IMR-90 (cell line): ENCODE measurements at regions not wholly inside any gene's neighbourhood (a gene's known extent, or its start where the extent isn't known, plus 50 kb on each side); places are given as distances from the start of the nearest gene placed in this dataset.

Experiments used
- ATAC-seq: fragments of 200-7000 bp; cut with Tn5 transposase; 2 replicates; pipeline ENCODE4 v1.9.1; 2020; ENCODE audit warnings: low read depth, mild to moderate bottlenecking, moderate library complexity
- BruUV-seq: library from RNA; stranded (reverse); fragments of 400-500 nt; replicated peaks from 2 replicates; lab custom pipeline; 2021; lab: Mats Ljungman, UMichigan
- CTCF ChIA-PET: fragments of 300-600 bp; formaldehyde crosslinking; extraction: SDS; loops from one replicate; lab custom pipeline; 2021; ENCODE audit warnings: antibody characterized with exemption; lab: Yijun Ruan, JAX
- POLR2A ChIA-PET: fragments of 300-600 bp; sonication (Branson Sonifier 250); formaldehyde crosslinking; loops from one replicate; lab custom pipeline; 2022; ENCODE audit warnings: antibody characterized with exemption; ENCODE audit not compliant: unreplicated experiment; lab: Charles Lee
- DNase-seq: peaks from one replicate; pipeline ENCODE4 v3.0.0; 2013
- H2AFZ ChIP-seq: replicated peaks from 2 replicates; pipeline ENCODE3; 2013; ENCODE audit warnings: low read length, mild to moderate bottlenecking; ENCODE audit not compliant: poor library complexity
- H2AK5ac ChIP-seq: 2 replicates; pipeline ENCODE4 v1.6.1; 2013; ENCODE audit warnings: low read depth, low read length, inconsistent platforms
- H2AK9ac ChIP-seq: replicated peaks from 2 replicates; pipeline ENCODE3; 2013; ENCODE audit warnings: mild to moderate bottlenecking, low read depth, low read length, moderate library complexity; ENCODE audit not compliant: poor library complexity
- H2BK120ac ChIP-seq: 2 replicates; pipeline ENCODE4 v1.6.1; 2013; ENCODE audit warnings: low read depth, low read length, inconsistent platforms
- H2BK15ac ChIP-seq: 3 replicates; pipeline ENCODE4 v1.6.1; 2013; ENCODE audit warnings: low read depth, low read length, inconsistent platforms
- H2BK20ac ChIP-seq: 2 replicates; pipeline ENCODE4 v1.6.1; 2013; ENCODE audit warnings: low read depth, mild to moderate bottlenecking, inconsistent platforms, low read length, moderate library complexity
- H2BK5ac ChIP-seq: 2 replicates; pipeline ENCODE4 v1.6.1; 2013; ENCODE audit warnings: mild to moderate bottlenecking, low read depth, low read length, inconsistent platforms; ENCODE audit not compliant: poor library complexity, severe bottlenecking
- H3K14ac ChIP-seq: replicated peaks from 2 replicates; pipeline ENCODE4 v1.6.1; 2013; ENCODE audit warnings: low read depth, low read length, inconsistent platforms
- H3K18ac ChIP-seq: 2 replicates; pipeline ENCODE4 v1.6.1; 2013; ENCODE audit warnings: low read depth, low read length, control low read depth
- H3K23ac ChIP-seq: 2 replicates; pipeline ENCODE4 v1.6.1; 2013; ENCODE audit warnings: low read depth, low read length, inconsistent platforms
- H3K27ac ChIP-seq: 2 replicates; pipeline ENCODE4 v1.5.1; 2013; ENCODE audit warnings: mild to moderate bottlenecking, control low read depth, low read length; ENCODE audit not compliant: insufficient read depth
- H3K27me3 ChIP-seq: 2 replicates; pipeline ENCODE4 v1.6.1; 2013; ENCODE audit warnings: low read length; ENCODE audit not compliant: control insufficient read depth, insufficient read depth
- H3K36me3 ChIP-seq: 2 replicates; pipeline ENCODE4 v1.6.1; 2013; ENCODE audit warnings: low read length, mixed read lengths; ENCODE audit not compliant: control insufficient read depth, insufficient read depth
- H3K4ac ChIP-seq: 2 replicates; pipeline ENCODE4 v1.6.1; 2013; ENCODE audit warnings: low read depth, low read length, inconsistent platforms
- H3K4me1 ChIP-seq: 2 replicates; pipeline ENCODE4 v1.6.1; 2013; ENCODE audit warnings: low read length, mixed read lengths; ENCODE audit not compliant: control insufficient read depth, insufficient read depth
- H3K4me2 ChIP-seq: 2 replicates; pipeline ENCODE4 v1.6.1; 2013; ENCODE audit warnings: low read depth, mild to moderate bottlenecking, control low read depth, low read length, moderate library complexity
- H3K4me3 ChIP-seq: 2 replicates; pipeline ENCODE4 v1.5.1; 2013; ENCODE audit warnings: low read depth, mild to moderate bottlenecking, control low read depth, low read length, moderate library complexity; ENCODE audit not compliant: insufficient read depth
- H3K56ac ChIP-seq: 2 replicates; pipeline ENCODE4 v1.6.1; 2013; ENCODE audit warnings: low read length, inconsistent platforms; ENCODE audit not compliant: insufficient read depth; ENCODE audit errors: extremely low read depth
- H3K79me1 ChIP-seq, 2 experiments: 2 replicates each; pipeline ENCODE4 v1.6.1; 2013; ENCODE audit warnings: low read length in 2 of 2, inconsistent platforms in 1 of 2, low read depth in 1 of 2
- H3K9ac ChIP-seq: 2 replicates; pipeline ENCODE4 v1.6.1; 2013; ENCODE audit warnings: low read depth, low read length, control low read depth
- H3K9me1 ChIP-seq: 2 replicates; pipeline ENCODE4 v1.6.1; 2013; ENCODE audit warnings: low read length, inconsistent platforms; ENCODE audit not compliant: insufficient read depth
- H3K9me3 ChIP-seq: 2 replicates; pipeline ENCODE4 v1.6.1; 2013; ENCODE audit warnings: low read length; ENCODE audit not compliant: control insufficient read depth, insufficient read depth
- H4K20me1 ChIP-seq: 2 replicates; pipeline ENCODE4 v1.6.1; 2013; ENCODE audit warnings: low read length, inconsistent platforms; ENCODE audit not compliant: insufficient read depth
- H4K5ac ChIP-seq: 2 replicates; pipeline ENCODE4 v1.6.1; 2013; ENCODE audit warnings: mild to moderate bottlenecking, low read depth, low read length, control low read depth
- H4K8ac ChIP-seq, 2 experiments: 2 replicates each; pipeline ENCODE4 v1.6.1; 2013; ENCODE audit warnings: low read depth in 2 of 2, low read length in 2 of 2, control low read depth in 1 of 2, inconsistent platforms in 1 of 2
- H4K91ac ChIP-seq: 2 replicates; pipeline ENCODE4 v1.6.1; 2013; ENCODE audit warnings: low read depth, low read length, inconsistent platforms; ENCODE audit not compliant: insufficient read depth
- FOS ChIP-seq: fragments of 150-350 bp; IDR thresholded peaks from 2 replicates; pipeline ENCODE4 v1.6.1; 2016; ENCODE audit warnings: low read depth, low read length
- MAFK ChIP-seq: IDR thresholded peaks from 2 replicates; pipeline ENCODE4 v1.6.1; 2012; ENCODE audit warnings: low read depth, low read length, improper control_type of control experiment
- MAZ ChIP-seq: IDR thresholded peaks from 2 replicates; pipeline ENCODE4 v1.6.1; 2012; ENCODE audit warnings: low read depth, mild to moderate bottlenecking, low read length, improper control_type of control experiment, moderate library complexity, borderline replicate concordance
- MXI1 ChIP-seq: IDR thresholded peaks from 2 replicates; pipeline ENCODE4 v1.6.1; 2012; ENCODE audit warnings: low read depth, mild to moderate bottlenecking, low read length, moderate library complexity, borderline replicate concordance
- NFE2L2 ChIP-seq: fragments of 150-350 bp; IDR thresholded peaks from 2 replicates; pipeline ENCODE4 v1.6.1; 2016; ENCODE audit warnings: low read depth, mild to moderate bottlenecking, low read length
- POLR2A ChIP-seq: IDR thresholded peaks from 2 replicates; pipeline ENCODE4 v1.6.1; 2012; ENCODE audit warnings: mild to moderate bottlenecking, low read depth, low read length
- RAD21 ChIP-seq: IDR thresholded peaks from 2 replicates; pipeline ENCODE4 v1.6.1; 2012; ENCODE audit warnings: low read length, improper control_type of control experiment
- RCOR1 ChIP-seq: IDR thresholded peaks from 2 replicates; pipeline ENCODE4 v1.6.1; 2012; ENCODE audit warnings: mild to moderate bottlenecking, low read length, improper control_type of control experiment; ENCODE audit not compliant: insufficient replicate concordance
- SMC3 ChIP-seq: fragments of 150-350 bp; IDR thresholded peaks from 2 replicates; pipeline ENCODE4 v1.6.1; 2016; ENCODE audit warnings: low read depth, mild to moderate bottlenecking, antibody characterized with exemption, low read length, moderate library complexity
- WGBS, 2 experiments: methylation state at CpG; one replicate each; pipeline versions ENCODE4 v1.1.5 to v1.1.7; 2013; ENCODE audit warnings: missing lambda C conversion rate in 2 of 2; ENCODE audit not compliant: insufficient read length in 1 of 2; ENCODE audit errors: extremely low coverage in 2 of 2; 5-methylcytosine and 5-hydroxymethylcytosine counted together
- dilution Hi-C: fragments of 300-500 bp; cut with HindIII; formaldehyde crosslinking; loops from one replicate; pipeline ENCODE4 v1.14.3; 2018; ENCODE audit warnings: low sequenced_read_pairs; ENCODE audit not compliant: unreplicated experiment
- in situ Hi-C: fragments of 300-500 bp; cut with MboI; formaldehyde crosslinking; loops from 3 replicates; pipeline ENCODE4 v1.14.3; 2019; ENCODE audit warnings: low sequenced_read_pairs, inconsistent platforms, mixed read lengths
- intact Hi-C: fragments of 100-400 bp; cut with micrococcal nuclease; formaldehyde crosslinking; loops from 2 replicates; pipeline ENCODE4 v1.10.0; 2022
- TF ChIP-seq, protein P1 (sequence below): fragments of 150-350 bp; IDR thresholded peaks from 2 replicates; pipeline ENCODE4 v1.6.1; 2017; ENCODE audit warnings: mild to moderate bottlenecking, antibody characterized with exemption, low read length, low read depth
- TF ChIP-seq, protein P2 (sequence below): fragments of 150-350 bp; IDR thresholded peaks from 2 replicates; pipeline ENCODE4 v1.6.1; 2016; ENCODE audit warnings: low read depth, mild to moderate bottlenecking, low read length, moderate library complexity, borderline replicate concordance
- TF ChIP-seq, protein P3 (sequence below): conservative IDR thresholded peaks from 2 replicates; pipeline ENCODE4 v1.5.1; 2012; ENCODE audit warnings: mild to moderate bottlenecking, low read depth, low read length, improper control_type of control experiment

DNA sequence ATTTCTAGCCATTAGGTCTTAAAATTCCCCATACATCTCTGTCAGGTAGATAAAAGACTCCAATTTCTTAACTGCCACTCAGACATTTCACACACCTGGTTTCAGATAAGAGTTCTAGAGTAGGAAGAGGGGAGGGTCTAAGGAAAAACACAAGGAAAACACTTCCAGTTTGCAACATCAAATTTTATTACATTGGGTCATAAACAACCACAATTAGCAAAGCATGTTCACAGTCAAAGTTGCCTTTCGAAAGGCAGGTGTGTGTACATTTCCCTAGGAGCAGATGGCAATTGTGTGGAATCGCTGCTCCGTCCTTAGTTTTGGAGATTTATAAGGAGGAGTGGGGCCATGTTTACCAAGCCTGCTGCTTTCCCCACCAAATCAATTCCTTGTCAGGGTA, 120.8 kb downstream of the DMRT2 start:
- Histone ChIP-seq H3K4me2 (no peak overlapping the region), H3K14ac (no peak overlapping the region), H3K4me3 (no peak overlapping the region), H3K9ac (no peak overlapping the region), H3K56ac (no peak overlapping the region), H4K5ac (no peak overlapping the region), H3K18ac (no peak overlapping the region), H3K4me1 (no peaks in the 10 kb centered on the region), H3K36me3 (no peaks in the 10 kb centered on the region), H4K20me1 (no peaks in the 10 kb centered on the region), H2BK5ac (no peak overlapping the region), H3K27ac (no peak overlapping the region), H2AFZ (no peak overlapping the region), H2AK5ac (no peak overlapping the region), H4K8ac (no peak overlapping the region), H3K23ac (no peak overlapping the region), H2BK120ac (no peak overlapping the region), H4K91ac (no peak overlapping the region), H2AK9ac (no peak overlapping the region), H3K27me3 (no peaks in the 10 kb centered on the region), H2BK20ac (no peak overlapping the region), H3K4ac (no peak overlapping the region), H3K9me1 (no peaks in the 10 kb centered on the region), H3K9me3 (peaks cover 11% of the 10 kb centered on the region; the same call in 1 of the 2 replicates), H3K79me1 (no peaks in the 10 kb centered on the region), H2BK15ac (no peak overlapping the region)
- no CpG with 5 or more reads among the region's 3 CpGs for WGBS, 2 experiments
- intact Hi-C loops: no loop called here
- POLR2A ChIA-PET: no interaction called here
- TF ChIP-seq SMC3: no peak
- TF ChIP-seq RCOR1: no peak
- TF ChIP-seq, protein P1, sequence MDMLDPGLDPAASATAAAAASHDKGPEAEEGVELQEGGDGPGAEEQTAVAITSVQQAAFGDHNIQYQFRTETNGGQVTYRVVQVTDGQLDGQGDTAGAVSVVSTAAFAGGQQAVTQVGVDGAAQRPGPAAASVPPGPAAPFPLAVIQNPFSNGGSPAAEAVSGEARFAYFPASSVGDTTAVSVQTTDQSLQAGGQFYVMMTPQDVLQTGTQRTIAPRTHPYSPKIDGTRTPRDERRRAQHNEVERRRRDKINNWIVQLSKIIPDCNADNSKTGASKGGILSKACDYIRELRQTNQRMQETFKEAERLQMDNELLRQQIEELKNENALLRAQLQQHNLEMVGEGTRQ: no peak
- TF ChIP-seq RAD21: no peak
- TF ChIP-seq FOS: no peak
- TF ChIP-seq, protein P2, sequence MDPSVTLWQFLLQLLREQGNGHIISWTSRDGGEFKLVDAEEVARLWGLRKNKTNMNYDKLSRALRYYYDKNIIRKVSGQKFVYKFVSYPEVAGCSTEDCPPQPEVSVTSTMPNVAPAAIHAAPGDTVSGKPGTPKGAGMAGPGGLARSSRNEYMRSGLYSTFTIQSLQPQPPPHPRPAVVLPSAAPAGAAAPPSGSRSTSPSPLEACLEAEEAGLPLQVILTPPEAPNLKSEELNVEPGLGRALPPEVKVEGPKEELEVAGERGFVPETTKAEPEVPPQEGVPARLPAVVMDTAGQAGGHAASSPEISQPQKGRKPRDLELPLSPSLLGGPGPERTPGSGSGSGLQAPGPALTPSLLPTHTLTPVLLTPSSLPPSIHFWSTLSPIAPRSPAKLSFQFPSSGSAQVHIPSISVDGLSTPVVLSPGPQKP: no peak
- no peak for TF ChIP-seq POLR2A
- TF ChIP-seq MAFK: no peak
- no peak for TF ChIP-seq MAZ
- TF ChIP-seq, protein P3, sequence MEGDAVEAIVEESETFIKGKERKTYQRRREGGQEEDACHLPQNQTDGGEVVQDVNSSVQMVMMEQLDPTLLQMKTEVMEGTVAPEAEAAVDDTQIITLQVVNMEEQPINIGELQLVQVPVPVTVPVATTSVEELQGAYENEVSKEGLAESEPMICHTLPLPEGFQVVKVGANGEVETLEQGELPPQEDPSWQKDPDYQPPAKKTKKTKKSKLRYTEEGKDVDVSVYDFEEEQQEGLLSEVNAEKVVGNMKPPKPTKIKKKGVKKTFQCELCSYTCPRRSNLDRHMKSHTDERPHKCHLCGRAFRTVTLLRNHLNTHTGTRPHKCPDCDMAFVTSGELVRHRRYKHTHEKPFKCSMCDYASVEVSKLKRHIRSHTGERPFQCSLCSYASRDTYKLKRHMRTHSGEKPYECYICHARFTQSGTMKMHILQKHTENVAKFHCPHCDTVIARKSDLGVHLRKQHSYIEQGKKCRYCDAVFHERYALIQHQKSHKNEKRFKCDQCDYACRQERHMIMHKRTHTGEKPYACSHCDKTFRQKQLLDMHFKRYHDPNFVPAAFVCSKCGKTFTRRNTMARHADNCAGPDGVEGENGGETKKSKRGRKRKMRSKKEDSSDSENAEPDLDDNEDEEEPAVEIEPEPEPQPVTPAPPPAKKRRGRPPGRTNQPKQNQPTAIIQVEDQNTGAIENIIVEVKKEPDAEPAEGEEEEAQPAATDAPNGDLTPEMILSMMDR: no peak
- TF ChIP-seq MXI1: no peak
- no peak for TF ChIP-seq NFE2L2
- in situ Hi-C loops: no loop called here
- CTCF ChIA-PET: no interaction called here
- DNase-seq (no peak), ATAC-seq (no peak)
- BruUV-seq: no TSS peak
- dilution Hi-C loops: no loop called here
